HG03175 (cell line): ENCODE measurements at regions not wholly inside any gene's neighbourhood (a gene's known extent, or its start where the extent isn't known, plus 50 kb on each side); places are given as distances from the start of the nearest gene placed in this dataset.

Experiments used
- ATAC-seq: cut with Tn5 transposase; IDR thresholded peaks from one replicate; pipeline ENCODE4 v1.9.1; 2021; ENCODE audit warnings: mild to moderate bottlenecking, moderate library complexity; ENCODE audit not compliant: unreplicated experiment

DNA sequence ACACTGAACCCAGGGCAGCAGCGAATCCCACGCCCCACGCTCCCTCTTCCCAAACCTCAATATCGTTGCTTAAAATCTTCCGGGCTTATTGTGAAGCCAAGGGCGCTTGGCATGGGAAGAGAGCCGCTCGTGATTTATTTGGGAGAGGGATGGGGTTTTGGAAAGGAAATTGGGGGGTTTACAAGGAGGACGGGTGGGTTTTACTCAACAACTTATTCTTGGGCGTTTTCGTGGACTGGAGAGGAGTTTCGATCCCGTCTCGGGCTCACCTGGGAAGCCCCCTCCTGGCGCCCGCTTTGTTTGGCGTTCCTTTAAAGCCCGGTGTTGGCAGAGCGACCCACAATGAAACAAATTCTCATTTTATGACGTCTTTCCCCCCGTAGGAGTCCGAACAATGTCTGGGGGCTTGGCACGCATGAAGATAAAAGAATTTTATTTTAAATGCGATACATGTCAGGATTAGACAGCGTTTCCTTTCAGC, 135.3 kb downstream of the INSIG2 start:
- ATAC-seq: peak; percentile 0

DNA sequence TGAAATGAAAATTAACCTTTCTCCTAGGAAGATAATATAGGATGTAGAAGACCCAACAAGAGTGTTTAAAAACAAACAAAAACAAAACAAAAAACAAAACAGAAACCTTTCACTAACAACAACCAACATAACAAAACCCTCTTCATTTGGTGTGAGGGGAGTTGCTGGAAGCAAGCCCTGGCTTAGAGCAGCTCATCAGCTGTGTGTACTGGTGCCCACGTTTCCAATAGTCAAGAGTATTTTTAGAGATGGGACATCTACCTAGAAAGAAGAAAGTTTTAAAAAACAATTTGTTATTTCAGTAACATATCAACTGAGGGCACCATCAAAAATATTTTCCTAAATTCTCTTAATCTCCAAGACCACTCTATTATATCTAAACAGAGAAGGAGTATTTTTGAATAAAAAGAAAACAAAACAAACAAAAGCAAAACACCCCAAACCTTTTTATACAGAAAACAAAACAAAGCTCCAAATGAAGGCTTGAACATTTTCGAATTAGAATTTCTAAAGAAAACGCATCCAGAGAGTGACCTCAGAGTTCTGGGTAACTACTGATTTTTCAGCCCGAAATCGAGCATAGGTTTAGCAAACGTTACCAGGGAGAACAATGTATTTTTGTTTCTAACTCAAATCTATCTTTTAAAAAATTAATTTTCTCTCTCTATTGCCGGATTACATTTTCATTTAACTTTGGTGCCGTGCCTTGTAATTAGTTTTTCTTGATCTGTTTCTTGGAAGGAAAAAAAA, 134.6 kb downstream of the INSIG2 start:
- ATAC-seq: no peak

DNA sequence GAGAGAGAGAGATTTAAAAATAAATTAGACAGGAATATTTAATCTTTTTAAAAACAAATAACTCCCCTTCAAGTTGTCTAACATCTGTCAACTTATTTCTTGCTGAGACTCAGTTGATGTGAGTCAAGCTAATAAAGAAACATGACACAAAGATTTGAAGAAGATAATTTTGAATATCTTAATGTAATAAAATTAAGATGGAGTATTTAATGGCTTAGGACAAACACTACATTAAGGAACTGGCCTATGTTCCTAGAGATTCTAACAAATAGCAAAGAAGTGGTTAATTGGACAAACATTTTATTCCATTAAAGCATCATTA, 134.0 kb downstream of the INSIG2 start:
- ATAC-seq: no peak

DNA sequence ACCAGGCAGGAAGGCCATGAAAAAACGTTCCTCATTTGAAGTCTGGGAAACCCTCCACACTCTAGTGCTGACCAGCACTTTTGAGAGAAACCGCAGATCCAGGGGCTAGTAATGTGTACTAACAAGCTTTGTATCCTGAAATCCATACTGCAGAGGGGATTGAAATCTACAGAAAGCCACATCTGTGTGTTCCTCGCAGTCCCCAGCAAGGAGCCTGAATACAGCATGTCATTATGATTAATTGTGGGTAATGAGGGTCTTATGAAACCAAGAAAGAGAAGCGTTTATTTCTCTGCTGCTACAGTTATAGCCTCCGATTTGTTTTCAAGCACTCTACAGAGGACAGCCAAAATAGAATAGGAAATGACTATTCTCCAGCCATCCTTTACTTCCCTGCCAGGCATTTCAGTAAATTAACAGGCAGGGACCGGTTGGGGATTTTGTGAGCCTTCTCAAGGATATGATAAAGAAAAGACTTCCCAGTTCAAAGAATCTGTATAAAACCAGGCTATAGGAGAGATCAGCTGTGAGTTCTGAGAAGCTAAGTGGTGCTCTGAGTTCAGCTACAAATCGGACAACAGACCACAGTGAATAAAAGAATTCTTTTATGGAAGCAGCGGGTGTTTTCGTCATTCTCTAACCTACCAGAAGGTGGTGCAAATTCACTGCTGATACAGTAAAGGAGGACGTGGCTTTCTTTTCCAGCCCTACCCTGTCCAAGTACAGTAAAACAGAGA, 133.4 kb downstream of the INSIG2 start:
- peak; percentile 52 for ATAC-seq

DNA sequence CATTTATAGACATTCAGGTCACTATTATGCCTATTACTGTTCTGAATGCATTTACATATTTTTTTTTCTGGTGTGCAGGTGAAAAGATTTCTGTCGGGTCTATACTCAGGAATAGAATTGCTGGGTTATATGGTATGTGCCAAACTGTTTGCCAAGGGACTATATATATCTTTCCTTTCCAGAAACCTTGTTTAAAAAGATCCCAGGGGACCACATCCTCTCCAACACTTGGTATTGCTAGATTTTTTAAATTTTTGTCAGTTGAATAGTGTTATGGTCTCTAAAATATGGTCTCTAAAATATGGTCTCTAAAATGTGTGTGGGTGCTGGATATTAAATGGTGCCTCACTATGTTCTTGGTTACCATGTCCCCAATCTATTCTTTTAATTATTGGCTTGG, 131.3 kb downstream of the INSIG2 start:
- ATAC-seq: no peak

DNA sequence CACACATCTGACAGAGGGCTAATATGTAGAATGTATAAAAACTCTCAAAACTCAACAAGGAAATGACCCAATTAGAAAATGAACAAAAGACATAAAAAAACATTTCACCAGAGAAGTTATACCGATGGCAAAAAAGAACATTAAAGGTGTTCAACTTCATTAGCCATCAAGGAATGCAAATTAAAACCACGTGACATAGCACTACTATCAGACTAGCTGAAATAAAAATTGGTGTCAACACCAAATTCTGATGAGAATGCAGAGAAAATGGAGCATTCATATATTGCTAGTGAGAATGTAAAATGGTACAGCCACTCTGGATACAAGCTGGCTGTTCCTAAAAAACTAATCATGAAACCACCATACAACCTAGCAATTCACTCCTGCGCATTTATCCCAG, 128.0 kb downstream of the INSIG2 start:
- ATAC-seq: no peak

DNA sequence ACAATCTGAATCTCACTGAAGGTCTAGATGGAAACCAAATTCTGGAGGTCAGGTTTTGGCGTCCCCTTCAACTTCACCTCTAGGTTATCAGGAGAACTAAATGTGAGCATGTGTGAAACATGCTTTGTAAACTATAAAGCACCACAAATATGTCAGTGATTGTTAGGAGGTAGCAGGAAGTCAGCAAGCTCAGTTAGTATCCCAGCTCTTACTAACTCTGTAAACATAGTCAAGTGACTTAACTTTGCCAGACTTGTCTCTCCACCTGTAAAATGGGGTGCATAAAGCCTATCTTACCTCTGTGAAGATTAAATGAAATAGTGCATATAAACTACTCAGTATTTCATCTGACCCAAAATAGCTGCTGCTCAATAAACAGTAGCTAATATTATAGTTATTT, 121.5 kb downstream of the INSIG2 start:
- ATAC-seq: no peak

DNA sequence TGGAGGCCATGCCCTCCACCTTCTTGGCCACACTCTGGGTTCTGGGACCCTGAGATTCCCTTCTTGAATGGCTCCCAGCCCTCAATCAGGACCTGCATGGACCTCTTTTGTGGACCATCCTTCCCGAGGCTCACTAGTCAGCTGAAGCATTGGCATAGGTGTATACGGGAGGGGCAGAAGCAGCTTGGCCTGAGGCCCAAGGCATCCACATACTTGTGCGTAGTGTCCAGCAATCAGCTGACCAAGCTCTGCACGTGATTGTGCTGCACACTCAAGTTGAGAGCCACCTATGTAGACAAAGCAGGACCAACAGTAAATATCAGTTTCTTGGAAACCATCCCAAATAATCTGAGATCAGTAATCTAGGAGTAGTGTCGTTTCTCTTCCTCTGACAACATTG, 119.6 kb downstream of the INSIG2 start:
- no peak for ATAC-seq

DNA sequence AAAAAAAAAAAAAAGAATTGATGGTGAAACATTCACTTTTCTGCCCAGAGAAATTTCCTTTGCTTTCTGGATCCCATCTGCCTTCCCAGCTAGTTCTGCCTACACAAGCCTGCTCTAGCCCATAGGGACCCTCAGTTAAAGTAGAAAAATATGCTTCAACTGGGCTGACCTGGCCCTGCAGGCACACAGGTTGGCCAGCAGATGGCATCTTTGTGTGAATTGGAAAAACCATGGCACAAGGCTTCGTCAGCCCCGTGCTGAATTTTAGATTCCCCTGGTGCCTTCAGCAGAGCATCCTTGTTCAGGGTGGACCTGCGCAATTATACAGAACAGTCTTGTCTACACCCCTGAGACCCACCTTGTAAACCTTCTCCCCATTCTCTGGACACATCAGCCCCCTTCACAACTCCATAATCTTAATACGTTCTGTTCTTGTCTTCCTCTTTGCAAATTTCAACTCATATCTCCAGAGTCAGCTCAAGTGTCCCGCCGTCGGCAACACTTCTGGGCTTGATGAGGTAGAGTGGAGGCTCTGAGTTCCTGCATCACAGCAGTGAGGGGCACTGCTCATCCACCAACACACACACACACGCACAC, 114.5 kb downstream of the INSIG2 start:
- ATAC-seq: peak; percentile 91

DNA sequence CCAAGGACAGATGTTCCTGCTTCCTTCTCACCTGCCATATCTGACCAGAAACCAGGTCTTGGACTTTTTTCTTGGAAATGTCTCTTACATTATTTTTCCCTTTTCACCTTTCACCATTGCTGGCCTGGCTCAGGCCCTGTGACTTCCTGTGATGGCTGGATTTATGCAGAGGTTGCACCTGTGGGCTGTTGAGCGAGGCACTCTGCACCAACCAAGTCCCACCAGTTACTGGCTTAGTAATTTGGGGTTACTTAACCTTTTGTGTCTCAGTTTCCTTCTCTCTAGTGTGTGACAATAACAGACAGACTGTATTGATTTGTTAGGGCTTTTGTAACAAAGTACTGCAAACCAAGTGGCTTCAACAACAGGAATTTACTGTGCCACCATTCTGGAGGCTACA, 110.0 kb downstream of the INSIG2 start:
- no peak for ATAC-seq

DNA sequence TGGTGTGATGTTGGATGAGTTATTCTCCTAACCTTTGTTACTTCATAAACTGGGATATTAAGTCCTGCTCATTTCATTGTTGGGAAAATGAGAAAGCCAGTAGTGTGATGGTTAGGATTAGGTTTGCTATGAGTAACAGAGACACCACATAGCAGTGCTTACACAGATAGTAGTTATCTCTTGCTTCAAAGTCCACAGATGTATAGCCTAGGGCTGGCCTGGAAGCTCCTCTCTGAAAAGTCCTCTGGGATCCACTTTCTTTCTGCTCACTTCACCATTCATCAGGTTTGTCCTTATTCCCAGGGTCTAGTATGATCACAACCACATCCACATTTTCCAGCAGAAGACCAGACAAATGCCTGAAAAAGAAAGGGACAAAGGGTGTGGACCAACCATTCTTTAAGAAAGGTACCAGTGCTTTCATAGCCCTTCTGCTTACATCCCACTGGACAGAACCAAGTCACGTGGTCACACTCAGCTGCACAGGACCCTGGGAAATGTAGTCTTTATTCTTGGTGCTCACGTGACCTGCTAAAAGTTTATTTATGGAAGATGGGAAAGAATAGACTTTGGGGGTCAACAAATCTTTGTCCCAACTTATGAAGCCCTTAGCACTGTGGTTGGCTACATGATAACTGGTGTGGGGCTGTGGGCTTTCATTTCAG, 108.9 kb downstream of the INSIG2 start:
- ATAC-seq: peak; percentile 73

DNA sequence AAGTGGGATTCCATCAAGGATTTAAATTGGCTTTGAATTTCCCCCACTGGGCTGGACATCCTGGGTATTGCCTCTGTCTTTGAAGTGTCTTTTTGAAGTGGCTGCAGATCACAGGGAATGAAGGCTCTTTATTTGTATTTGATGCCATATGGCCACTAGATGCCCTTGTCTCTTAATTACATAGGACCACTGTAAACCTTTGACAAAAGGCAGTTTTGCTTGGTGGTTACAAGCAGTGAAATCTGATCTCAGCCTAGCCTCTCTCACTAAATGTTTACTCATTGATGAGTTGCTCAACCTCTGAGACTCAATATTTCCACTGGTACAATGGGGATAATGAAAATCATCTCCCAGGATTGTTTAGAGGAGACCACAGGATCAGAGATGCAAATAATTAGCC, 102.2 kb downstream of the INSIG2 start:
- no peak for ATAC-seq

DNA sequence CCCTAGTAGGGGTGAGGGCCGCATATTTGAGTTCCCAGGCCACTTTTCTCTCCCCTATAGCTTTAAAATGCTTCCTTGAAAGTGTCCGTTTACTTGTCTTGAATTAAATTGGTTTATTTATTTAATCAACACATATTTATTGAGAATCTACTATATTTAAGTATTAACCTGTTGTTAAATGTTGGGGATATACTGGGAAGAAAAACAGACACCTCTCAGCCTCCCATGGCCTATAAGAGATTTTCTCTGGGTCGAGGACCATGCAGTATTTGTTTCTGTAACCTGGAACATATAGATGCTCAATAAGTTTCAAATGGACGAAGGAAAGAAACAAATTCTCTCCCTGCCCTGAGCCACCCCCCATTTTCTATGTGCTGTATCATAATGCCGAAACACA, 98.6 kb downstream of the INSIG2 start:
- no peak for ATAC-seq

DNA sequence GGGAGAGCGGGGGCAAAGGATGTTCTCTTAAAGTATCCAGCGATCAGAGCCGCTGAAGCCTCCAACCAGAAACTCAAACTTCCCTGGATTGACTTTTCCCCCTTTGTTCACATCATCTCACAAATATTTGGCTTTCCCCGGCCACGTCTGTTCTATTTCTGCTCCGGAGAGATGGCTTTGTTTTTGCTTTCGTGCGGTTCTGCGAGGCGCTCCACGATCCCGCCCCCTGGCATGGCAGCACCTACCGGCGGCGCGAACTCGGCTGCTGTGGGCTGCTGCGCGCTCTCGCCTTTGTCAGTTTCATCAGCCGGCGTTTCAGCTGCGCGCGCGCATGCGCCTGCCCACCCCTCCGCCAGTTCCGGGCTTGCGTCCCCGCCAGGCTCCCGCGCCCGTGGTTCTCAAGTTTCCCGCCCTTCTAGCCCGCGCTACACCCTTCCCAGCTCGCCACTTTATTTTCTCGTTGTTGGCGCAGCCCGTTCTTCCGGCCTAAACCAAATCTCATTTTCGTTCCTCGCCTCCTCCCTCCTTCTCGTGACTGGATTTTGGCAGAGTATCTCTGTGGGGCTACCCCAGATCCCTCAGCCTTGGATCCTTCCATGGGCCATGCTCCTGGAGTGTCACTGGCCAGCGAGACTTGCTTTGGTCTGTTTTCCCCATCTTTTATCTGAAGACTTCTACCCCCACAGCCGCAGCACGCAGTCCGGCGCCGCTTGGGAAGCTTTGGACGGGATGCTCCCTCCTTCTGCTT, 98.0 kb downstream of the INSIG2 start:
- peak; percentile 90 for ATAC-seq

DNA sequence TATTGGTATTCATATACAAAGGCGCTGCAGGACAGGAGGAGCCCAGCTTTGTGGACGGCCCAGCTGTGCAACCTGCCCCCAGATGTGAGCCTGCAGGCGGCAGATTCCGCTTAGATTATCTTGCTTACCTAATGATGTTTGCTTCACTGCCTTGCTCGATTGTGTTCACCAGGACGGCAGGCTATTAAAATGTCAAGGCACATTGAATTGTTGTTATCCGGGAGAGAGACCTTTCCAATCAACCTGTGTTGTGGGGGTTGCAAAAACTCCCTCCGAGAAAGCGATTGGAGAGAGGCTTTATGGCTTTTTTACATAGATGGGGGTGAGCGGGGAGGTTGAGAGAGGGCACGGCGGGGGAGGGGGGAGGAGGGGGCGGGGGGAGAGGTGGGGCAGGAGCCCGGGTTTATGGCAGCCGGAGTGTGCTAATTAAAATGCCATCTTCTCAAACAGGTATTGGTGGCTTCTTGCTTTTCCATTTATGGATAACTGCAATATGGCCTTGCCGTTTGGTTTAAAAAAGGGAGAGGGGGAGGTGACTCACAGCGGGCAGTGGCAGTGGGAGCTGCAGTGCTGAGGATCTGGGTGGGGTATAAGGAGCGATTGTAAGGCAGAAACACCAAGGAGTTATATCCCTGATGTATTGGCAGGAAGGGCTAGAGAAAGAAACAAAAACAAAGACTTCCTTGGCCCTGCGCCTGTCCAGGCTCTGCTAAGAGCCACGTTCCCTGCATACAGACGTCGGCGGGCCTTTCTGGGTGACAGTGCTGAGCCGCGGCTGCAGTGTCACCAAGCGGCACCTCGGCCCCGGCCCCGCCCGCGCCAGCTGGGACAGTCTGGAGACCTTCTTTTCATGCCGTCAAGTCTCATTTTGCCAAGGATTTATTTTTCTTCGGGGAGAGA, 97.2 kb downstream of the INSIG2 start:
- ATAC-seq: peak; percentile 78

DNA sequence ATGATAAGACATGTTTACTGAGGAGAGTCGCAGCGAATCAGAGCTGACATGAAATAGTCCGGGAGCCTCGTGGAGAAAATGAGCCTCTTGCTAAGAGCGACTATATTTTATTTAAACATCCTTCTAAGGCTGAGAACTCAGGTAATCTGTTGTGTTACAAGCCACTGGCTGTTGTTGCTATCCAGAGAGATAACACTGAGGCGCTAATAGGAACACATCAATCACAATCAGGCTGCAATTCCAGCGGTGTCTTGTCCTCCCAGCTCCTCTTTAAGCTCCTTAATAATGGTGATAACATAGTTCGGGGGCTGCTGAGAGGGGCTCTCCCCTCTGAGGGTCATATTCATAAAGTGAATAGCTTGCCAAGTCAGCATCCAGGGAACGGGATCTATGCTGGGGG, 95.1 kb downstream of the INSIG2 start:
- no peak for ATAC-seq

DNA sequence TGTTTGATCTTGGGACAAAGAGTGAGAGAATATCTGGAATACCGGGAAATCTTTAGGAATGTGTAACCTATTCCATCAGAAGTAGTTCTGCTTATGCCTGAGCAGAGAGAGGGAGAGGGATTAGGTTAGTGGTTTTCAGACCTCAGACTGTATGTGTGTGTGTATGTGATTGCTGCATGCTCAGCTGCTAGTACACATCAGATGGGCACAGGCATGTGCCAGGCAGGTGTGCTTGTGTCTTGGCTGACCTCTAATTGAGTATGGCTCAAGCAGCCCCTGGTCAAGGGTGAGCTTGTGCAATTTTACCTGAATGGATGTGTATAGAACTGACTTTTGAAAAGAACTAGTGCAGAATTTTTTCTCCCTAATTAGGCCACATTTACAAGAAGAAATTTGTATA, 91.2 kb downstream of the INSIG2 start:
- no peak for ATAC-seq

DNA sequence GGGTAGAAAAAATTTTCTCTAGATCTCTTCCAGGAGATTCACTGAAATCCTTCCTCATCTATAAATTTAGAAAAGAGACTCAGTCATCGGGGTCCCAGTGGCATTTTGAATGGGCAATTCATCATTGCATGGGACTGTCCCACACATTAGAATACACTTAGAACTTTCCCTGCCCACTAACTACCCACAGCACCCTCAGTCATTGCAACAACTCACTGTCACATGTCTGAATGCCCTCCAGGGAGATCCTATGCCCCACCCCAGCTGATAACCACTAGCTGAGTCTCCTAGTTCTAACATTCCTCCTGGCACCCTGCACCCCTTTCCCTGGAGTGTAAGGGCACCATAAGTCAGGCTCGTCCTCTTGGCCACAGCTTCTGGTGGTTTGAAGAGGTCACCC, 89.6 kb downstream of the INSIG2 start:
- no peak for ATAC-seq

DNA sequence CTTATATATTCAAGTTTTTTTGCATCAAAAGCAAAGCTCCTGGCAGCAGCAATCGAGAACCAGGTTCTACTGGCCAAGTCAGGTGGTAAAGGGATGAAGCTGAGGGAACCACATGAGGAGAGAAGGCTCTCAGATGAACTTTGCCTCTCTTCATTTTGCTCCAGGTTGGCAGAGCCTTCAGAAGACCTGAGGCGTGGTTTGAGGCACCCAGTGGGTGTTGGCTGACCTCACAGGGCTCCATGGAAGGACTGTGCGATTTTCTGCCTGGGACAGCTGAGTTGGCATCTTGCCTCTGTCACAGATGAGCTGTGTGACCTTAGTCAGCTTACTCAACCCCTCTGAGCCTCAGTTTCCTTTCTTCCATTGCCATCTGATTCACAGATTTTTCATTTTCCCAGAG, 89.0 kb downstream of the INSIG2 start:
- no peak for ATAC-seq

DNA sequence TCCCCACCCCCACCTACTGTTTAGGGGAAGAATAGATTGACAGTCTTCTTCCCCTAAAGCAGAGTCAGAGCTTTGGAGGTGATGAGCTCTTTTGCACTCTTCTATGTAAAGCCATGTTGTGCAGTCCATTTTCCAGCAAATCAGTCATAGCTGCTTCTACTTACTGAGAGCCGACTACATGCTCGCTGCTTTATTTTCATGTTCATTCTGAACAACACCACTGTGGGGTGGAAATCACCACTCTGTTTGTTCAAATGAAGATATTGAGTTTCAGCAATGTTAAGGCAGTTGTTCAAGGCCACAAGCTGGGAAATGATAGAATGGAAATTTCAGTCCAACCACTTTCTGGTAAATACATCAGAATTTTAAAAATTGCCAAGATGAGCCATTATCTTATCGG, 88.3 kb downstream of the INSIG2 start:
- no peak for ATAC-seq
